Prostate gland (tissue), 2 donors: ENCODE measurements at regions not wholly inside any gene's neighbourhood (a gene's known extent, or its start where the extent isn't known, plus 50 kb on each side); places are given as distances from the start of the nearest gene placed in this dataset.
"Not testable (repeated sequence)": the region's sequence is repeated elsewhere in the genome, so short reads cannot be mapped to it uniquely, and the experiment has no call there.

ENCODE experiments used
- POLR2A ChIP-seq: fragments of 450-650 bp; IDR thresholded peaks from one replicate; pipeline ENCODE4 v1.6.1; 2016; ENCODE audit warnings: antibody characterized with exemption, mild to moderate bottlenecking
- POLR2AphosphoS5 ChIP-seq: sonication (generic); formaldehyde crosslinking; IDR thresholded peaks from one replicate; pipeline ENCODE4 v1.6.1; 2017; ENCODE audit warnings: antibody characterized with exemption
- TF ChIP-seq, protein P1 (sequence below), 4 experiments: fragments of 200-600 bp in 2 of 4; fragments of 450-650 bp in 2 of 4; sonication (generic) in 2 of 4; IDR thresholded peaks; 1 replicate in 3 of 4; 2 replicates in 1 of 4; pipeline ENCODE4 v1.5.1; 2016 to 2019; ENCODE audit warnings: antibody characterized with exemption in 4 of 4, mild to moderate bottlenecking in 2 of 4, moderate library complexity in 2 of 4

DNA sequence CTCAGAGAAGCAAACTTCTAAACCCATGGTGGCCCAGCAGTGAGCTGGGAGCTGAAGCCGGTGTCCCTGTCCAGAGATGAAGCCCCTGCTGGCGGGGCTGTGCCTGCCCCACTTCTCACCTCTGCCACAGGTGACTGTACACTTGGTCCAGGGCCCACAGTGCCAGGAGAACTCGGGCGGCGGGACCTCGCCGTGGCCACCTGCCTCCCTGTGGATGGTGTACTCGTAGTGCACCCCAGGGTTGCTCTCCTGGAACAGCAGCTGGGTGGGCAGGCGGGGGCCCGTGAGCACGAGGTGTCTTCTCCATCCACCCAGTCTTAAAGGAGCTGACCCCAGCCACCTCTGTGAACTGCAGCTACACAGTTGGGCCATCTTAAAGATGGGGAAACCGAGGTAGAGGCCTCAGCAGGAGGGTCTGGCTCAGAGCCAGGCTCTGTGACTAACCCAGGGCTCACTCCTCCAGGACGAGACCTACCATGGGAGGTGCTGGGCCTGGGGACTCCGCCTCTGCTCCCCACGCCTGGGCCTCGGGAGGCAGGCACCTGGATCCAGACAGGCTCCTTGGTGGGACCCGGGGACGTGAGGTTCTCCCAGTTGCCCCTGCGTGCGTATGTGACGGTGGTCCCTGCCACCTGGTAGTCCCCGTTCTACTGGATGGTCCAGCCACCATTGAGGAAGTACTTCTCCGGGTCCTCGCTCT is 113.1 kb upstream of the AKAP13 start:
- not testable (repeated sequence) for TF ChIP-seq POLR2A, POLR2AphosphoS5
- TF ChIP-seq, protein P1, sequence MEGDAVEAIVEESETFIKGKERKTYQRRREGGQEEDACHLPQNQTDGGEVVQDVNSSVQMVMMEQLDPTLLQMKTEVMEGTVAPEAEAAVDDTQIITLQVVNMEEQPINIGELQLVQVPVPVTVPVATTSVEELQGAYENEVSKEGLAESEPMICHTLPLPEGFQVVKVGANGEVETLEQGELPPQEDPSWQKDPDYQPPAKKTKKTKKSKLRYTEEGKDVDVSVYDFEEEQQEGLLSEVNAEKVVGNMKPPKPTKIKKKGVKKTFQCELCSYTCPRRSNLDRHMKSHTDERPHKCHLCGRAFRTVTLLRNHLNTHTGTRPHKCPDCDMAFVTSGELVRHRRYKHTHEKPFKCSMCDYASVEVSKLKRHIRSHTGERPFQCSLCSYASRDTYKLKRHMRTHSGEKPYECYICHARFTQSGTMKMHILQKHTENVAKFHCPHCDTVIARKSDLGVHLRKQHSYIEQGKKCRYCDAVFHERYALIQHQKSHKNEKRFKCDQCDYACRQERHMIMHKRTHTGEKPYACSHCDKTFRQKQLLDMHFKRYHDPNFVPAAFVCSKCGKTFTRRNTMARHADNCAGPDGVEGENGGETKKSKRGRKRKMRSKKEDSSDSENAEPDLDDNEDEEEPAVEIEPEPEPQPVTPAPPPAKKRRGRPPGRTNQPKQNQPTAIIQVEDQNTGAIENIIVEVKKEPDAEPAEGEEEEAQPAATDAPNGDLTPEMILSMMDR (IDR thresholded peaks at IDR 0.05) = not testable (repeated sequence)
